Stimulated activated effector memory CD8-positive, alpha-beta T cell treated with anti-CD3 and anti-CD28 coated beads, Interleukin-12 subunit alpha, Interleukin-12 subunit beta, amount 100 ng/mL, for 72 hours (primary cell): ENCODE measurements at regions not wholly inside any gene's neighbourhood (a gene's known extent, or its start where the extent isn't known, plus 50 kb on each side); places are given as distances from the start of the nearest gene placed in this dataset.

Experiments
- ATAC-seq: fragments of 150-1000 bp; cut with Tn5 transposase; 2 replicates; pipeline ENCODE4 v1.10.0; 2021
- DNase-seq, 2 donors: peaks; one replicate each; pipeline ENCODE4 v3.0.0; 2021 to 2022; ENCODE audit warnings: low spot score in 2 of 2
- H3K27ac Mint-ChIP-seq: one replicate; pipeline ENCODE4 v1.8.0; 2022; ENCODE audit warnings: mild to moderate bottlenecking, mixed read lengths
- H3K36me3 Mint-ChIP-seq: one replicate; pipeline ENCODE4 v1.8.0; 2022; ENCODE audit warnings: mild to moderate bottlenecking, mixed read lengths
- H3K4me1 Mint-ChIP-seq: one replicate; pipeline ENCODE4 v1.8.0; 2022; ENCODE audit warnings: mixed read lengths
- H3K4me3 Mint-ChIP-seq: one replicate; pipeline ENCODE4 v1.8.0; 2022; ENCODE audit warnings: mild to moderate bottlenecking, mixed read lengths
- H3K9me3 Mint-ChIP-seq: one replicate; pipeline ENCODE4 v1.8.0; 2022; ENCODE audit warnings: mixed read lengths

DNA sequence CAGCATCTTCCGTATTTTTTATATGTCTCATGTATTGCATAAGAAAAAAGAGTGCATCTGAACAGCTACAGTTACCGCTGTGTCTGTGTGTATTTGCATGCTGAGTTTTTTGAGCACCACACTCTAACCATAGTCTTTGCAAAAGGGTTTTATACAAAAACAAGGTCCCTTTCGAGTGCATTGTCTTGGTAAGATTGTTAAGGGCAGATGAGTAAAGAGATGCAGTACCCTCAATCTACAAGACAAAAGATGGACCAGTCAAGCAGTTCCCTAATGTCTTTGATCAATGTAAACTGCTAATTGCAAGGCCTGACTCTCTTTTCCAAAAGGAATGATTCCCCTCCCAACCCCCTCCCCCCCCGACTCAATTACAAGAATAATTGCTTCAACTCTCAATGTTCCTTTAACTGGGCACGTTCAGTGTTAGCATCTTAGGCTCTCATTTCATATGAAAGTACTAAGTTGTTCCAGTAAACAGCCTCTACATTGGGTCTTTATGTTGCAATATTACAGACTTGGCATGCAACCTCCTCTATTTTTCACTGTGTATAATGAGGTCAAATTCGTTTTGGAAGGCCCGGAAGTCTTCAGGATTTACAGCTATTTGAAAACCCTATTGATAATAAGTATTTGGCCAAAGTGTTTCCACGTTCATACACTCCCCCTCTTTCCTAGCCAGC is 471.4 kb upstream of the RBFOX1 start:
- no peak for DNase-seq
- no peak for ATAC-seq
- no peak overlapping the region for H3K4me3 Mint-ChIP-seq
- H3K4me1 Mint-ChIP-seq = no peaks in the 10 kb centered on the region
- no peak overlapping the region for H3K27ac Mint-ChIP-seq
- no peaks in the 10 kb centered on the region for H3K36me3 Mint-ChIP-seq
- peaks cover 14% of the 10 kb centered on the region for H3K9me3 Mint-ChIP-seq

- H3K4me3 Mint-ChIP-seq = no peak overlapping the region
- H3K4me1 Mint-ChIP-seq = no peaks in the 10 kb centered on the region
- ATAC-seq = no peak
- H3K27ac Mint-ChIP-seq = no peak overlapping the region
- no peaks in the 10 kb centered on the region for H3K36me3 Mint-ChIP-seq
- DNase-seq = no peak
- peaks cover 15% of the 10 kb centered on the region for H3K9me3 Mint-ChIP-seq
These were observed 475.1 kb upstream of the RBFOX1 start for GRCh38 chr16:6857575-6857974.

DNA sequence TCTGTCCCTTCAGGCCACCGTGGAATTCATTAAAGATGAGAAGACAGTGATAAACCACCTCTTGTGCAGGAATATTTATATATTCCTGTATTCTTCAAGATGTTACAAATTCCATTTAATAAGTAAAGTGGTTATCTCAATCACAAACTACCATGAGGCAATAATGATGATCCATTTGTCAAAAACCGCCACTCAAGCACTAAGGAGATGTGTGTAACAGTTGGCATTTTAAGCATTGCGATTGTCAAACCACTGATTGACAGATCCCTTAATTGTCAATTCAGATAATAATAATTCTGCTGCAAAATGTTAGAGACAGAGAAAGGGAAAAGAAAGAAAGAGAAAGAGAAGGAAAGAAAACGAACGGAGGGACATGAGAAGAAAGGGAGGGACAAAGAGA is 476.1 kb upstream of the RBFOX1 start:
- DNase-seq (no peak), ATAC-seq (no peak)
- no peak overlapping the region for H3K27ac Mint-ChIP-seq
- no peaks in the 10 kb centered on the region for H3K36me3 Mint-ChIP-seq
- H3K4me3 Mint-ChIP-seq = no peak overlapping the region
- no peaks in the 10 kb centered on the region for H3K4me1 Mint-ChIP-seq
- peaks cover 22% of the 10 kb centered on the region for H3K9me3 Mint-ChIP-seq

DNA sequence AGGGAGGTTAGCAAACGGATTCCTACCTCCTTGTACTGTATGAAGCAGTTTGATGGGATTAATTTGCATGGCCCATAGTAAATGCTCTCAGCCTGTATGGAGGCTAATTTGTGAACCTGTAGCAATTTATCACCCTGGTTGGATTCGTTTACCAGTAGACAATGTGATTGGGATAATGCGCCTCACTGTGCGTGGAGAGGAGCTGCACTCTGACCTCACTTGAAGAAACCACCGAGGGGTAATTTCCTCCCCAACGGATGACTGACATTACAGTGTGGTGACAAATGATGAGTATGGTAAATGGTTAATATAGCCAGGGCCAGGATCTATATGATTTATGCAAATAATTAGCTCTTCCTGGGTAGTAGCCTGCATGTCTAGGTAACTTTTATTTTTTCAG is 479.1 kb upstream of the RBFOX1 start:
- H3K27ac Mint-ChIP-seq = no peak overlapping the region
- peaks cover 27% of the 10 kb centered on the region for H3K9me3 Mint-ChIP-seq
- DNase-seq = no peak

DNA sequence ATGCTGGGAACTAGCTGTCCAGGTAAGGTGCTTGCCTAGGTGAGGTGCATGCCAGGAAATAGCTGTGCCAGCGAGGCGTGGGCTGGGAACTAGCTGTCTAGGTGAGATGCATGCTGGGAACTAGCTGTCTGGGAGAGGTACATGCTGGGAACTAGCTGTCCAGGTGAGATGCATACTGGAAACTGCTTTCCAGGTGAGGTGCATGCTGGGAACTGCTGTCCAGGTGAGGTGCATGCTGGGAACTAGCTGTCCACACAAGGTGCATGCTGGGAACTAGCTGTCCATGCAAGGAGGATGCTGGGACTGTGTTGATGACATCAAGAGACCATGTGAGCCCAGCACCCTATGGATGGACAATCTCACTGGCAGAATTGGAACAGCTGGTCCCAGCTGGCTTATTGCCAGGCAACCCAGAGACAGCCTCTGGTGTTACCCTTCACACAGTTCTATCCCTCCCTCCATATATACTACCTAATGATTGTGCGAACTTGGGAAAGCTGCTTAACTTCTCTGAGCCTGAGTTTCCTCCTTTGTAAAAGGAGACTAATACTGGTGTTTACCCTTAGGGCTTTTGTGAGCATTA is 479.9 kb upstream of the RBFOX1 start:
- H3K4me1 Mint-ChIP-seq = no peaks in the 10 kb centered on the region
- no peak overlapping the region for H3K4me3 Mint-ChIP-seq
- no peak for DNase-seq
- peaks cover 30% of the 10 kb centered on the region for H3K9me3 Mint-ChIP-seq
- H3K27ac Mint-ChIP-seq = no peak overlapping the region
- no peaks in the 10 kb centered on the region for H3K36me3 Mint-ChIP-seq
- no peak for ATAC-seq

More for the DNA sequence above, 479.1 kb upstream of the RBFOX1 start:
- no peaks in the 10 kb centered on the region for H3K36me3 Mint-ChIP-seq
- no peak overlapping the region for H3K4me3 Mint-ChIP-seq
- no peaks in the 10 kb centered on the region for H3K4me1 Mint-ChIP-seq
- no peak for ATAC-seq

GRCh38 chr16:6846452-6846851 is 486.2 kb upstream of the RBFOX1 start:
- Mint-ChIP-seq H3K27ac (no peak overlapping the region), H3K4me1 (no peaks in the 10 kb centered on the region), H3K36me3 (no peaks in the 10 kb centered on the region), H3K9me3 (peaks cover 24% of the 10 kb centered on the region), H3K4me3 (no peak overlapping the region)
- DNase-seq (no peak), ATAC-seq (no peak)

DNA sequence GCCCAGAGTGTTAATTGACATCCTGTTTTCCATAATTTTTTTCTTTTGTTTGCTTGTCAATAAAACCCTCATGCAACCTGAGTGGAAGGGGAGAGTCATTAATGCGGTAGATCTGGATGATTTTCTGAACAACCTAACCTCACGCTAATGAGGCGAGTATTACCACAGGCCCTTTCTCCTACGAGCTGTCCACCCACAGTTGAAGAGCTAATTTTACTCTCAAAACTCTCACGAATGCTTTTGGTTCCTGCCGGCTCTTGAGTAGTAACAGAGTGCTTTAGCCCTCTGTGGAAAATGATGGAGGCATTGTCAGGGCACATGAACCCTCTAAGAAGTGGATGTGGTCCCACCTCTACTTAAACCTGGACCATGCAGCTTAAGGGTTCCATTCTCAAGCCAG is 491.3 kb upstream of the RBFOX1 start:
- DNase-seq = no peak
- Mint-ChIP-seq H3K4me1 (no peaks in the 10 kb centered on the region), H3K9me3 (peaks cover 13% of the 10 kb centered on the region), H3K4me3 (no peak overlapping the region), H3K27ac (no peak overlapping the region), H3K36me3 (no peaks in the 10 kb centered on the region)
- no peak for ATAC-seq

- Mint-ChIP-seq H3K36me3 (no peaks in the 10 kb centered on the region), H3K9me3 (peaks cover 8% of the 10 kb centered on the region), H3K27ac (no peak overlapping the region), H3K4me1 (no peaks in the 10 kb centered on the region), H3K4me3 (no peak overlapping the region)
- no peak for ATAC-seq
- DNase-seq = no peak
These were observed 494.9 kb upstream of the RBFOX1 start for GRCh38 chr16:6837722-6838121.

DNA sequence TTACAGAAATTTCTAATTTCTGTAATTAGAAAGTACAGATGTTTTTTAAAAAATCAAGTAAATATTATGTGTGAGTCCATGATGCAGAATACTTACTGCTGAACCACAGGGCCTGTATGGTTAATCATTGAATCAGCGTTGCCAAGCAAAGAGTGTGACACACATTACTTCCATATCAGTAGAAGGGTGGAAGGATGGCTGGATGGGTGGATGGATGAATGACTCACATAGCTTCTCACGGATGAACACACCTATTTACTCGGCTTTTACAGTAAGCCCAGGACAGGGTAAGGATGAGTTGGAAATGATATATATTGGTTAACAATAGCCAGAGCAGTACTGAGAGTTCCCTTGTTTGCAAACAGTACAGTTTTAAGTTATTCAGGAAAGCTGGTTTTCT is 495.9 kb upstream of the RBFOX1 start:
- no peak overlapping the region for H3K27ac Mint-ChIP-seq
- no peak for ATAC-seq
- H3K4me1 Mint-ChIP-seq = no peaks in the 10 kb centered on the region
- peaks cover 8% of the 10 kb centered on the region for H3K9me3 Mint-ChIP-seq
- DNase-seq = no peak
- no peaks in the 10 kb centered on the region for H3K36me3 Mint-ChIP-seq
- H3K4me3 Mint-ChIP-seq = no peak overlapping the region

DNA sequence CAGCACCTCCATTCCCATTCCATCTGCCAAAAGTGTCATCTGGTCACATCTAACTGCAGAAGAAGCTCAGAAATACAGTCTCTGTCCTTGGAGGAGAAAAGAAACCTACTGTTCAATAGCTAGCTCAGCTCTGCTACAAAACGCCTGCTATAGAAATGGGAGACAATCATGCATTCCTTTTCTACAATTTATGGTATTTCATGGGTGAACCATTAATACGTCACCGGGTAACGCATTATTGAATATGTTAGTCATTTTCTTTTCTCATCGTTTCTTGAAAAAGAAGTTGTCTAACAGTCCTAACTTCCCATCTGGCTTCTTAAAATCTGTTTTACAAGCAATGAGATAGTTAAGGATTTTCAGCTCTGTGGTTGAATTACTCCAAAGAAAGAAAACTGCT is 496.7 kb upstream of the RBFOX1 start:
- Mint-ChIP-seq H3K4me3 (no peak overlapping the region), H3K9me3 (peaks cover 8% of the 10 kb centered on the region), H3K4me1 (no peaks in the 10 kb centered on the region), H3K36me3 (no peaks in the 10 kb centered on the region), H3K27ac (no peak overlapping the region)
- DNase-seq (no peak), ATAC-seq (no peak)

GRCh38 chr16:6835516-6835915 is 497.1 kb upstream of the RBFOX1 start:
- Mint-ChIP-seq H3K4me3 (no peak overlapping the region), H3K27ac (no peak overlapping the region), H3K36me3 (no peaks in the 10 kb centered on the region), H3K4me1 (no peaks in the 10 kb centered on the region), H3K9me3 (peaks cover 8% of the 10 kb centered on the region)
- ATAC-seq = no peak
- no peak for DNase-seq

DNA sequence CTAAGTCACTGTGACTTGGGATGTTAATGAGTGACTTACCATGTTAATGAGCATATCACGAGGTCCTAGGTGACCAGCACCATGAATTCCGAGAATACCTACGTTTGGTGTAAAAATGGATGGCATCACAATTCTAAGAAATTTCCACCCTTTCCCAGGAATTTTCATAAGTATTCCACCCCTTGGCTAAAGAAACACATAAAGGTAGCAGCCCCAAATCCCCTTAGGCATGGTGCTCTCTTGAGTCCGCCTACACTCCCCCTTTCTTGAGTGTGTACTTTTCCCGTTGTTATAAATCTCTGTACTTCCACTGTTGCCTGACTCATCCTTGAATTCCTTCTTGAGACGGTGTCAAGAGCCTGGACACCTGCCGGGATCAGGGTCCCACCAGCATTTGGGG is 504.0 kb upstream of the RBFOX1 start:
- Mint-ChIP-seq H3K36me3 (no peaks in the 10 kb centered on the region), H3K9me3 (peaks cover 23% of the 10 kb centered on the region), H3K4me3 (no peak overlapping the region), H3K4me1 (no peaks in the 10 kb centered on the region), H3K27ac (no peak overlapping the region)
- ATAC-seq (no peak), DNase-seq (no peak)

- no peak for ATAC-seq
- Mint-ChIP-seq H3K4me3 (no peak overlapping the region), H3K9me3 (peaks cover 23% of the 10 kb centered on the region), H3K36me3 (no peaks in the 10 kb centered on the region), H3K27ac (no peak overlapping the region), H3K4me1 (no peaks in the 10 kb centered on the region)
- DNase-seq = no peak
These were observed 504.7 kb upstream of the RBFOX1 start for GRCh38 chr16:6827931-6828330.

GRCh38 chr16:6827267-6827666 is 505.4 kb upstream of the RBFOX1 start:
- ATAC-seq (no peak), DNase-seq (no peak)
- Mint-ChIP-seq H3K9me3 (peaks cover 23% of the 10 kb centered on the region), H3K4me3 (no peak overlapping the region), H3K27ac (no peak overlapping the region), H3K36me3 (no peaks in the 10 kb centered on the region), H3K4me1 (no peaks in the 10 kb centered on the region)

DNA sequence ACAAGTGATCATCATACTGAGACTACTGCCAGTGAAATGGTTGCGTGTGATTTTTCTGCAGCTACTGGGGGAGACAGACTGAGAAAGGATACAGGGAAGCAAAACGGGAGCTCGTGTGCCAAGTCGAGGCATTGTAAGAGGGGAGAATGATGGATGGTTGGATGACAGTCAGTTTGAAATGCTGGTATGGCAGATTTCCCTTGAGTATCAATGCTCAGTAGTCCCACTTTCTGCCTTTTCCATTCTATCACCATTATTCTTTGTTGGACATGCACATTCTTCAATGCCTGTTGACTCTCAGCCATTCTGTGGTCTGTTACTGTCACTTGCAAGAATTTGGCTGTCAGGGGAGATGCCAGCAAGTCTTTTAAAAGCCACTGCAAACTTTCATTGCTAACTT is 510.6 kb upstream of the RBFOX1 start:
- H3K27ac Mint-ChIP-seq = no peak overlapping the region
- H3K36me3 Mint-ChIP-seq = no peaks in the 10 kb centered on the region
- no peaks in the 10 kb centered on the region for H3K4me1 Mint-ChIP-seq
- H3K9me3 Mint-ChIP-seq = peaks cover 21% of the 10 kb centered on the region
- no peak for DNase-seq
- no peak overlapping the region for H3K4me3 Mint-ChIP-seq
- ATAC-seq = no peak

DNA sequence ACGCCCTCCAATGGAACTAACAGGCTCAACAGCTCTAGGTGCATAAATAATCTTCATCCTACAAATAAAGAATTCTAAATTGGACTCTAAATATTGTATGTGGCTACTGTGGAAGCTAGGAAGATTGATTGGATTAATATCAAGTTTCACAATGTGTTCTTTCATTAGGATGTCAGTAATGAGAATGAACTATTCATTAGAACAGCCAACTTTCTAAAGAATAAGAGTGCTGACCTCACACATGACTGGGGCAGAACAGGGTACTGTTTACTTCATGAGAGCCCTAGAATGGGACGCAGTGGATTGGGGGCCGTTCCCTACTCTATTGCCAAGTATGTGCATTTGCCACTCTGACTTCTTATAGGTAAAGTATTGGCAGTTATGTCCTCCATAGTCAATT is 528.2 kb upstream of the RBFOX1 start:
- Mint-ChIP-seq H3K9me3 (peaks cover 11% of the 10 kb centered on the region), H3K4me1 (no peaks in the 10 kb centered on the region), H3K4me3 (no peak overlapping the region), H3K27ac (no peak overlapping the region), H3K36me3 (no peaks in the 10 kb centered on the region)
- no peak for DNase-seq
- ATAC-seq = no peak
